Transverse colon (tissue), 4 donors: ENCODE measurements at regions not wholly inside any gene's neighbourhood (a gene's known extent, or its start where the extent isn't known, plus 50 kb on each side); places are given as distances from the start of the nearest gene placed in this dataset.

Experiments
- CTCF ChIP-seq, 5 experiments: fragments of 200-600 bp in 3 of 5; fragments of 450-650 bp in 2 of 5; sonication (generic) in 3 of 5; IDR thresholded peaks; 1 replicate in 2 of 5; 2 replicates in 3 of 5; pipeline ENCODE4 v1.5.1; 2016 to 2017; ENCODE audit warnings: antibody characterized with exemption in 5 of 5, inconsistent platforms in 3 of 5, mild to moderate bottlenecking in 2 of 5, moderate library complexity in 1 of 5
- POLR2A ChIP-seq: fragments of 450-650 bp; IDR thresholded peaks from one replicate; pipeline ENCODE4 v1.6.1; 2016; ENCODE audit warnings: antibody characterized with exemption, mild to moderate bottlenecking, moderate library complexity
- POLR2AphosphoS5 ChIP-seq, 3 donors: sonication (generic); formaldehyde crosslinking; IDR thresholded peaks; one replicate each; pipeline ENCODE4 v1.6.1; 2016; ENCODE audit warnings: antibody characterized with exemption in 3 of 3

- no peak for TF ChIP-seq CTCF (IDR thresholded peaks at IDR 0.05)
- no peak for TF ChIP-seq POLR2AphosphoS5 (IDR thresholded peaks at IDR 0.05)
- no peak for TF ChIP-seq POLR2A
Measured at GRCh38 chr12:92457458-92458180, 245.2 kb upstream of the PLEKHG7 start.
